ENCODE measurements at regions not wholly inside any gene's neighbourhood (a gene's known extent, or its start where the extent isn't known, plus 50 kb on each side); places are given as distances from the start of the nearest gene placed in this dataset.

GRCh38 chr12:83920821-83921547 lies 991.6 kb downstream of the SLC6A15 start:
- TF ChIP-seq CHD2 (IDR thresholded peaks at IDR 0.05; ENCODE audit: low read length, partially characterized antibody), result no peak
- TF ChIP-seq HMGXB4 (CRISPR knock-in tag; IDR thresholded peaks at IDR 0.05; ENCODE audit: borderline replicate concordance), result no peak
- no peak for TF ChIP-seq POLR2AphosphoS2 (conservative IDR thresholded peaks at IDR 0.05; ENCODE audit: low read length)
- no peak for TF ChIP-seq ZSCAN20 (CRISPR knock-in tag; IDR thresholded peaks at IDR 0.05)
- no peak for TF ChIP-seq CTCF (IDR thresholded peaks at IDR 0.05)
- TF ChIP-seq EP300 (IDR thresholded peaks at IDR 0.05), result no peak
- no peak for TF ChIP-seq CHD4 (IDR thresholded peaks at IDR 0.05; ENCODE audit: borderline replicate concordance)
- no peak for TF ChIP-seq SMC3 (IDR thresholded peaks at IDR 0.05)
- TF ChIP-seq MAX (IDR thresholded peaks at IDR 0.05), result no peak

All from A549 (cell line).